SU-DHL-6 (cell line): ENCODE measurements at regions not wholly inside any gene's neighbourhood (a gene's known extent, or its start where the extent isn't known, plus 50 kb on each side); places are given as distances from the start of the nearest gene placed in this dataset.

Source experiments
- H2AFZ ChIP-seq: fragments of 200-600 bp; sonication (generic); 2 replicates; pipeline ENCODE4 v1.6.1; 2014; ENCODE audit warnings: low read depth, mild to moderate bottlenecking, moderate library complexity, mixed read lengths, antibody characterized with exemption, low read length; ENCODE audit not compliant: severe bottlenecking
- H3F3A ChIP-seq: fragments of 200-600 bp; shearing (Covaris generic); 2 replicates; pipeline ENCODE4 v1.6.0; 2016; ENCODE audit warnings: antibody characterized with exemption, mild to moderate bottlenecking; ENCODE audit not compliant: insufficient read depth
- H3K27ac ChIP-seq: fragments of 200-600 bp; sonication (generic); 2 replicates; pipeline ENCODE4 v1.5.1; 2016; ENCODE audit warnings: low read depth, mild to moderate bottlenecking, low read length, moderate library complexity, mixed read lengths
- H3K27me3 ChIP-seq: fragments of 200-600 bp; sonication (generic), shearing (Covaris generic); 2 replicates; pipeline ENCODE4 v1.6.0; 2014; ENCODE audit warnings: mild to moderate bottlenecking, low read length
- H3K36me3 ChIP-seq: fragments of 200-600 bp; sonication (generic); 2 replicates; pipeline ENCODE4 v1.6.1; 2014; ENCODE audit warnings: mild to moderate bottlenecking, low read length, mixed read lengths
- H3K4me2 ChIP-seq: fragments of 300-600, 200-600 bp; shearing (Covaris generic), sonication (generic); 2 replicates; pipeline ENCODE4 v1.6.0; 2014; ENCODE audit warnings: low read length, low read depth, mild to moderate bottlenecking; ENCODE audit not compliant: poor library complexity, severe bottlenecking
- H3K4me3 ChIP-seq: fragments of 200-600 bp; sonication (generic); 2 replicates; pipeline ENCODE4 v1.5.1; 2014; ENCODE audit warnings: antibody characterized with exemption, low read length, mild to moderate bottlenecking, mixed read lengths; ENCODE audit not compliant: insufficient read depth, poor library complexity, severe bottlenecking
- H3K79me2 ChIP-seq: fragments of 200-600 bp; sonication (generic); 2 replicates; pipeline ENCODE4 v1.6.1; 2014; ENCODE audit warnings: mild to moderate bottlenecking, low read length, moderate library complexity; ENCODE audit not compliant: insufficient read depth
- H3K9ac ChIP-seq: fragments of 200-600 bp; sonication (generic); 2 replicates; pipeline ENCODE4 v1.7.0; 2014; ENCODE audit warnings: mild to moderate bottlenecking, low read length
- H3K9me2 ChIP-seq: fragments of 200-600 bp; sonication (generic); replicated peaks from 2 replicates; pipeline ENCODE4 v1.6.1; 2014; ENCODE audit warnings: low read length; ENCODE audit not compliant: insufficient read depth
- H3K9me3 ChIP-seq: fragments of 200-600 bp; sonication (generic); 2 replicates; pipeline ENCODE4 v1.6.1; 2014; ENCODE audit warnings: low read length, mixed read lengths; ENCODE audit not compliant: insufficient read depth
- H4K20me1 ChIP-seq: fragments of 200-600 bp; sonication (generic); 2 replicates; pipeline ENCODE4 v1.6.1; 2014; ENCODE audit warnings: low read depth, mild to moderate bottlenecking, antibody characterized with exemption, low read length, moderate library complexity, mixed read lengths
- EZH2phosphoT487 ChIP-seq: fragments of 200-600 bp; sonication (generic), shearing (Covaris generic); conservative IDR thresholded peaks from 2 replicates; pipeline ENCODE4 v1.6.1; 2018; ENCODE audit warnings: mild to moderate bottlenecking, antibody characterized with exemption, low read length, moderate library complexity, mixed read lengths
- TF ChIP-seq, protein P1 (sequence below): fragments of 200-600 bp; sonication (generic); IDR thresholded peaks from one replicate; pipeline ENCODE4 v1.5.1; 2017; ENCODE audit warnings: antibody characterized with exemption, mild to moderate bottlenecking, low read length, moderate library complexity; ENCODE audit not compliant: insufficient read depth, poor library complexity, severe bottlenecking

- Histone ChIP-seq H2AFZ (no peak overlapping the region), H3K4me2 (no peak overlapping the region), H3K27me3 (no peaks in the 10 kb centered on the region), H3K27ac (no peak overlapping the region), H3K9me3 (no peaks in the 10 kb centered on the region), H4K20me1 (no peaks in the 10 kb centered on the region), H3F3A (no peaks in the 10 kb centered on the region), H3K9ac (no peak overlapping the region), H3K79me2 (no peaks in the 10 kb centered on the region), H3K36me3 (no peaks in the 10 kb centered on the region), H3K9me2 (no peaks in the 10 kb centered on the region), H3K4me3 (no peak overlapping the region)
- TF ChIP-seq EZH2phosphoT487: no peak
- TF ChIP-seq, protein P1, sequence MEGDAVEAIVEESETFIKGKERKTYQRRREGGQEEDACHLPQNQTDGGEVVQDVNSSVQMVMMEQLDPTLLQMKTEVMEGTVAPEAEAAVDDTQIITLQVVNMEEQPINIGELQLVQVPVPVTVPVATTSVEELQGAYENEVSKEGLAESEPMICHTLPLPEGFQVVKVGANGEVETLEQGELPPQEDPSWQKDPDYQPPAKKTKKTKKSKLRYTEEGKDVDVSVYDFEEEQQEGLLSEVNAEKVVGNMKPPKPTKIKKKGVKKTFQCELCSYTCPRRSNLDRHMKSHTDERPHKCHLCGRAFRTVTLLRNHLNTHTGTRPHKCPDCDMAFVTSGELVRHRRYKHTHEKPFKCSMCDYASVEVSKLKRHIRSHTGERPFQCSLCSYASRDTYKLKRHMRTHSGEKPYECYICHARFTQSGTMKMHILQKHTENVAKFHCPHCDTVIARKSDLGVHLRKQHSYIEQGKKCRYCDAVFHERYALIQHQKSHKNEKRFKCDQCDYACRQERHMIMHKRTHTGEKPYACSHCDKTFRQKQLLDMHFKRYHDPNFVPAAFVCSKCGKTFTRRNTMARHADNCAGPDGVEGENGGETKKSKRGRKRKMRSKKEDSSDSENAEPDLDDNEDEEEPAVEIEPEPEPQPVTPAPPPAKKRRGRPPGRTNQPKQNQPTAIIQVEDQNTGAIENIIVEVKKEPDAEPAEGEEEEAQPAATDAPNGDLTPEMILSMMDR: no peak
These were observed 885.0 kb downstream of the SLC4A3 start for GRCh38 chr2:220512419-220512818.

DNA sequence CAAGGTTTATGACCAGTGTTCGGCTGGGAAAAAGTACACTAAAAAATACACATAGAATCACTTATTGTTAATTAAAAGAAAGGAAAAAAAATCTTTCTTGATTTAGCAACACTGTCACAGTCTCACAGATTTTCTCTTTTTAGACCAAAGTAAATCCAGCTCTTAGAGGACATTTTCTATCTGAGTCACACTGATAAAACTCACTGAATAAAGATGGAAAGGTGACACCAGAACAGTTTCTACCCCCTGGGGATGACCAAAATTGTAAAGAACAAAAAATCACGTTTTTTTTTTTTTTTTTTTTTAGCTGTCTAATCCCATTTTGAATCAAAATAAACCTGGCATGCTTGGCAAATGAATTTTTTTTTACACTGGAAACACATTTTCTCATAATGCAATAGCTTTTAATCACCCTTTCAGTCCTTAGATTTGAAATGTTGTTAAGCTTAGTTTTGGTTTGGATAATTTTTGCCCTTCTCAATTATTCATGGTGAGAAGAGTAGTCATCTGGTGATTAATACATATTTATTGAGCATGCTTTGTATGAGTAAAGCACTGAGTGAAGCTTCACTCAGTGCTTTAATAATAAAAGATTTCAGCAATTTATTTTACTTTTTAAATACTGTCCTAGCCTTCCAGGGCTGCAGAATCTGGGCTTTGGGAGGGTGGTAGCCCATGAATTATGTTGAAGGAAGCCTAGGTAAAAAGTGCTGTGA is 886.3 kb downstream of the SLC4A3 start:
- H3K4me2 ChIP-seq: no peak overlapping the region
- no peak overlapping the region for H2AFZ ChIP-seq
- no peaks in the 10 kb centered on the region for H3K9me3 ChIP-seq
- no peaks in the 10 kb centered on the region for H3K36me3 ChIP-seq
- no peaks in the 10 kb centered on the region for H3K9me2 ChIP-seq
- H3K9ac ChIP-seq: no peak overlapping the region
- no peaks in the 10 kb centered on the region for H3F3A ChIP-seq
- H3K79me2 ChIP-seq: no peaks in the 10 kb centered on the region
- H4K20me1 ChIP-seq: no peaks in the 10 kb centered on the region
- no peaks in the 10 kb centered on the region for H3K27me3 ChIP-seq
- H3K27ac ChIP-seq: no peak overlapping the region
- TF ChIP-seq, protein P1: no peak
- TF ChIP-seq EZH2phosphoT487: no peak
- H3K4me3 ChIP-seq: no peak overlapping the region

GRCh38 chr2:220521551-220521950 is 894.1 kb downstream of the SLC4A3 start:
- Histone ChIP-seq H3K27me3 (no peaks in the 10 kb centered on the region), H3K9me3 (no peaks in the 10 kb centered on the region), H3K4me2 (no peak overlapping the region), H3K27ac (no peak overlapping the region), H3K4me3 (no peak overlapping the region), H3K36me3 (no peaks in the 10 kb centered on the region), H4K20me1 (no peaks in the 10 kb centered on the region), H3F3A (no peaks in the 10 kb centered on the region), H3K79me2 (no peaks in the 10 kb centered on the region), H3K9me2 (no peaks in the 10 kb centered on the region), H3K9ac (no peak overlapping the region), H2AFZ (no peak overlapping the region)
- no peak for TF ChIP-seq EZH2phosphoT487
- TF ChIP-seq, protein P1: no peak
